ENCODE measurements at regions not wholly inside any gene's neighbourhood (a gene's known extent, or its start where the extent isn't known, plus 50 kb on each side); places are given as distances from the start of the nearest gene placed in this dataset.

DNA sequence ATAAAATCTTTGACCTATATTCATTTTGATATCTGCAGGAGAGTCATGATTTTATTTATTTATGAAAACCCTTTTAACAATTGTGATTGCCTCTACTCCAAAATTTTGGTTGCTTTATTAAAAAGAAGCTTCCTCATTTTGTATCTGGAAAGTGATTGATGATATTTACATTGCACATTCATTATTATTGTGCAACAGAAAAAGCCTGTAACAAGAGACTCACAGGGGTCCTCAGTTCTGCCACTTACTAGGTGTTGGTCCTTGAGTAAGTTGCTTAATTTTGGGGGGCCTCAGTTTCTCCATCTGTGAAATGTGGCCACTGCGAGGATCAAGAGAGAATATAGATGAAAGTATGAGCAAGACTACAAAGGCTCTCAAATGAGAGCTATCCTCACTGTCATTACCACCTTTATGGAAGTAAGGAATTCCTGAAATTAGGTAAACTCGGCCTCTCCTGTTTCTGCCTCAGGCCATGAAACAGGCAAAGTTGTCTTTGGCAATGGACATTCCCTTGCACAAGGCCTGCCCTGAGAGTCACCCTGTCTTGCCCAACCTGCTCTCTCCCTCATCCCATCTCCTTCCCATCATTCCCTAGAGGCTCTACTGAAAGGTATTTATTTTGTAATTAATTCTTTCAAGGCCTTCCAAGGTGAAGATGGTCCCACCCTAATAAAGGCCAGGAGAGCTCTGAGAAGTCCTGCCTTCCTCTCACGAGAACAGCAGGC is 66.1 kb upstream of the ABLIM1 start:
- Mint-ChIP-seq H3K9me3 (peaks cover 14% of the 10 kb centered on the region), H3K27ac (no peak overlapping the region), H3K4me1 (peaks cover 16% of the 10 kb centered on the region), H3K4me3 (no peak overlapping the region), H3K36me3 (no peaks in the 10 kb centered on the region), H3K27me3 (ENCODE audit: low read depth) (no peaks in the 10 kb centered on the region)
- POLR2A ChIA-PET: no interaction called here
- CTCF ChIA-PET: no interaction called here
- no peak for ATAC-seq
- DNase-seq (ENCODE audit: low spot score): no peak
- TF ChIP-seq, protein P1, sequence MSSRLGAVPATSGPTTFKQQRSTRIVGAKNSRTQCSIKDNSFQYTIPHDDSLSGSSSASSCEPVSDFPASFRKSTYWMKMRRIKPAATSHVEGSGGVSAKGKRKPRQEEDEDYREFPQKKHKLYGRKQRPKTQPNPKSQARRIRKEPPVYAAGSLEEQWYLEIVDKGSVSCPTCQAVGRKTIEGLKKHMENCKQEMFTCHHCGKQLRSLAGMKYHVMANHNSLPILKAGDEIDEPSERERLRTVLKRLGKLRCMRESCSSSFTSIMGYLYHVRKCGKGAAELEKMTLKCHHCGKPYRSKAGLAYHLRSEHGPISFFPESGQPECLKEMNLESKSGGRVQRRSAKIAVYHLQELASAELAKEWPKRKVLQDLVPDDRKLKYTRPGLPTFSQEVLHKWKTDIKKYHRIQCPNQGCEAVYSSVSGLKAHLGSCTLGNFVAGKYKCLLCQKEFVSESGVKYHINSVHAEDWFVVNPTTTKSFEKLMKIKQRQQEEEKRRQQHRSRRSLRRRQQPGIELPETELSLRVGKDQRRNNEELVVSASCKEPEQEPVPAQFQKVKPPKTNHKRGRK (CRISPR knock-in tag; IDR thresholded peaks at IDR 0.05; ENCODE audit: borderline replicate concordance): no peak
- TF ChIP-seq, protein P2, sequence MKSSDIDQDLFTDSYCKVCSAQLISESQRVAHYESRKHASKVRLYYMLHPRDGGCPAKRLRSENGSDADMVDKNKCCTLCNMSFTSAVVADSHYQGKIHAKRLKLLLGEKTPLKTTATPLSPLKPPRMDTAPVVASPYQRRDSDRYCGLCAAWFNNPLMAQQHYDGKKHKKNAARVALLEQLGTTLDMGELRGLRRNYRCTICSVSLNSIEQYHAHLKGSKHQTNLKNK (CRISPR knock-in tag; IDR thresholded peaks at IDR 0.05): no peak
- no peak for TF ChIP-seq NR1H2 (CRISPR knock-in tag; IDR thresholded peaks at IDR 0.05)
- TF ChIP-seq ZNF416 (CRISPR knock-in tag; IDR thresholded peaks at IDR 0.05): no peak
- no peak for TF ChIP-seq ZNF423 (CRISPR knock-in tag; IDR thresholded peaks at IDR 0.05)
- TF ChIP-seq GABPB1 (CRISPR knock-in tag; IDR thresholded peaks at IDR 0.05): no peak
- TF ChIP-seq, protein P3, sequence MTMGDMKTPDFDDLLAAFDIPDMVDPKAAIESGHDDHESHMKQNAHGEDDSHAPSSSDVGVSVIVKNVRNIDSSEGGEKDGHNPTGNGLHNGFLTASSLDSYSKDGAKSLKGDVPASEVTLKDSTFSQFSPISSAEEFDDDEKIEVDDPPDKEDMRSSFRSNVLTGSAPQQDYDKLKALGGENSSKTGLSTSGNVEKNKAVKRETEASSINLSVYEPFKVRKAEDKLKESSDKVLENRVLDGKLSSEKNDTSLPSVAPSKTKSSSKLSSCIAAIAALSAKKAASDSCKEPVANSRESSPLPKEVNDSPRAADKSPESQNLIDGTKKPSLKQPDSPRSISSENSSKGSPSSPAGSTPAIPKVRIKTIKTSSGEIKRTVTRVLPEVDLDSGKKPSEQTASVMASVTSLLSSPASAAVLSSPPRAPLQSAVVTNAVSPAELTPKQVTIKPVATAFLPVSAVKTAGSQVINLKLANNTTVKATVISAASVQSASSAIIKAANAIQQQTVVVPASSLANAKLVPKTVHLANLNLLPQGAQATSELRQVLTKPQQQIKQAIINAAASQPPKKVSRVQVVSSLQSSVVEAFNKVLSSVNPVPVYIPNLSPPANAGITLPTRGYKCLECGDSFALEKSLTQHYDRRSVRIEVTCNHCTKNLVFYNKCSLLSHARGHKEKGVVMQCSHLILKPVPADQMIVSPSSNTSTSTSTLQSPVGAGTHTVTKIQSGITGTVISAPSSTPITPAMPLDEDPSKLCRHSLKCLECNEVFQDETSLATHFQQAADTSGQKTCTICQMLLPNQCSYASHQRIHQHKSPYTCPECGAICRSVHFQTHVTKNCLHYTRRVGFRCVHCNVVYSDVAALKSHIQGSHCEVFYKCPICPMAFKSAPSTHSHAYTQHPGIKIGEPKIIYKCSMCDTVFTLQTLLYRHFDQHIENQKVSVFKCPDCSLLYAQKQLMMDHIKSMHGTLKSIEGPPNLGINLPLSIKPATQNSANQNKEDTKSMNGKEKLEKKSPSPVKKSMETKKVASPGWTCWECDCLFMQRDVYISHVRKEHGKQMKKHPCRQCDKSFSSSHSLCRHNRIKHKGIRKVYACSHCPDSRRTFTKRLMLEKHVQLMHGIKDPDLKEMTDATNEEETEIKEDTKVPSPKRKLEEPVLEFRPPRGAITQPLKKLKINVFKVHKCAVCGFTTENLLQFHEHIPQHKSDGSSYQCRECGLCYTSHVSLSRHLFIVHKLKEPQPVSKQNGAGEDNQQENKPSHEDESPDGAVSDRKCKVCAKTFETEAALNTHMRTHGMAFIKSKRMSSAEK (CRISPR knock-in tag; IDR thresholded peaks at IDR 0.05; ENCODE audit: borderline replicate concordance): no peak
- no peak for TF ChIP-seq TEAD1 (CRISPR knock-in tag; IDR thresholded peaks at IDR 0.05)
- TF ChIP-seq, protein P4, sequence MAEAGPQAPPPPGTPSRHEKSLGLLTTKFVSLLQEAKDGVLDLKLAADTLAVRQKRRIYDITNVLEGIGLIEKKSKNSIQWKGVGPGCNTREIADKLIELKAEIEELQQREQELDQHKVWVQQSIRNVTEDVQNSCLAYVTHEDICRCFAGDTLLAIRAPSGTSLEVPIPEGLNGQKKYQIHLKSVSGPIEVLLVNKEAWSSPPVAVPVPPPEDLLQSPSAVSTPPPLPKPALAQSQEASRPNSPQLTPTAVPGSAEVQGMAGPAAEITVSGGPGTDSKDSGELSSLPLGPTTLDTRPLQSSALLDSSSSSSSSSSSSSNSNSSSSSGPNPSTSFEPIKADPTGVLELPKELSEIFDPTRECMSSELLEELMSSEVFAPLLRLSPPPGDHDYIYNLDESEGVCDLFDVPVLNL (CRISPR knock-in tag; IDR thresholded peaks at IDR 0.05; ENCODE audit: borderline replicate concordance, low read depth): no peak
- no peak for TF ChIP-seq ZNF232 (CRISPR knock-in tag; IDR thresholded peaks at IDR 0.05)
- TF ChIP-seq, protein P5, sequence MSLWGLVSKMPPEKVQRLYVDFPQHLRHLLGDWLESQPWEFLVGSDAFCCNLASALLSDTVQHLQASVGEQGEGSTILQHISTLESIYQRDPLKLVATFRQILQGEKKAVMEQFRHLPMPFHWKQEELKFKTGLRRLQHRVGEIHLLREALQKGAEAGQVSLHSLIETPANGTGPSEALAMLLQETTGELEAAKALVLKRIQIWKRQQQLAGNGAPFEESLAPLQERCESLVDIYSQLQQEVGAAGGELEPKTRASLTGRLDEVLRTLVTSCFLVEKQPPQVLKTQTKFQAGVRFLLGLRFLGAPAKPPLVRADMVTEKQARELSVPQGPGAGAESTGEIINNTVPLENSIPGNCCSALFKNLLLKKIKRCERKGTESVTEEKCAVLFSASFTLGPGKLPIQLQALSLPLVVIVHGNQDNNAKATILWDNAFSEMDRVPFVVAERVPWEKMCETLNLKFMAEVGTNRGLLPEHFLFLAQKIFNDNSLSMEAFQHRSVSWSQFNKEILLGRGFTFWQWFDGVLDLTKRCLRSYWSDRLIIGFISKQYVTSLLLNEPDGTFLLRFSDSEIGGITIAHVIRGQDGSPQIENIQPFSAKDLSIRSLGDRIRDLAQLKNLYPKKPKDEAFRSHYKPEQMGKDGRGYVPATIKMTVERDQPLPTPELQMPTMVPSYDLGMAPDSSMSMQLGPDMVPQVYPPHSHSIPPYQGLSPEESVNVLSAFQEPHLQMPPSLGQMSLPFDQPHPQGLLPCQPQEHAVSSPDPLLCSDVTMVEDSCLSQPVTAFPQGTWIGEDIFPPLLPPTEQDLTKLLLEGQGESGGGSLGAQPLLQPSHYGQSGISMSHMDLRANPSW (CRISPR knock-in tag; conservative IDR thresholded peaks at IDR 0.05; ENCODE audit: low read depth): no peak
- no peak for TF ChIP-seq ATF1 (CRISPR knock-in tag; IDR thresholded peaks at IDR 0.05)
- no peak for TF ChIP-seq TCF7 (CRISPR knock-in tag; IDR thresholded peaks at IDR 0.05; ENCODE audit: low read depth)
- TF ChIP-seq TEAD4 (CRISPR knock-in tag; IDR thresholded peaks at IDR 0.05): no peak
- TF ChIP-seq, protein P6, sequence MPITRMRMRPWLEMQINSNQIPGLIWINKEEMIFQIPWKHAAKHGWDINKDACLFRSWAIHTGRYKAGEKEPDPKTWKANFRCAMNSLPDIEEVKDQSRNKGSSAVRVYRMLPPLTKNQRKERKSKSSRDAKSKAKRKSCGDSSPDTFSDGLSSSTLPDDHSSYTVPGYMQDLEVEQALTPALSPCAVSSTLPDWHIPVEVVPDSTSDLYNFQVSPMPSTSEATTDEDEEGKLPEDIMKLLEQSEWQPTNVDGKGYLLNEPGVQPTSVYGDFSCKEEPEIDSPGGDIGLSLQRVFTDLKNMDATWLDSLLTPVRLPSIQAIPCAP (CRISPR knock-in tag; IDR thresholded peaks at IDR 0.05): no peak
- no peak for TF ChIP-seq ESRRA (CRISPR knock-in tag; IDR thresholded peaks at IDR 0.05; ENCODE audit: borderline replicate concordance)
- TF ChIP-seq, protein P7, sequence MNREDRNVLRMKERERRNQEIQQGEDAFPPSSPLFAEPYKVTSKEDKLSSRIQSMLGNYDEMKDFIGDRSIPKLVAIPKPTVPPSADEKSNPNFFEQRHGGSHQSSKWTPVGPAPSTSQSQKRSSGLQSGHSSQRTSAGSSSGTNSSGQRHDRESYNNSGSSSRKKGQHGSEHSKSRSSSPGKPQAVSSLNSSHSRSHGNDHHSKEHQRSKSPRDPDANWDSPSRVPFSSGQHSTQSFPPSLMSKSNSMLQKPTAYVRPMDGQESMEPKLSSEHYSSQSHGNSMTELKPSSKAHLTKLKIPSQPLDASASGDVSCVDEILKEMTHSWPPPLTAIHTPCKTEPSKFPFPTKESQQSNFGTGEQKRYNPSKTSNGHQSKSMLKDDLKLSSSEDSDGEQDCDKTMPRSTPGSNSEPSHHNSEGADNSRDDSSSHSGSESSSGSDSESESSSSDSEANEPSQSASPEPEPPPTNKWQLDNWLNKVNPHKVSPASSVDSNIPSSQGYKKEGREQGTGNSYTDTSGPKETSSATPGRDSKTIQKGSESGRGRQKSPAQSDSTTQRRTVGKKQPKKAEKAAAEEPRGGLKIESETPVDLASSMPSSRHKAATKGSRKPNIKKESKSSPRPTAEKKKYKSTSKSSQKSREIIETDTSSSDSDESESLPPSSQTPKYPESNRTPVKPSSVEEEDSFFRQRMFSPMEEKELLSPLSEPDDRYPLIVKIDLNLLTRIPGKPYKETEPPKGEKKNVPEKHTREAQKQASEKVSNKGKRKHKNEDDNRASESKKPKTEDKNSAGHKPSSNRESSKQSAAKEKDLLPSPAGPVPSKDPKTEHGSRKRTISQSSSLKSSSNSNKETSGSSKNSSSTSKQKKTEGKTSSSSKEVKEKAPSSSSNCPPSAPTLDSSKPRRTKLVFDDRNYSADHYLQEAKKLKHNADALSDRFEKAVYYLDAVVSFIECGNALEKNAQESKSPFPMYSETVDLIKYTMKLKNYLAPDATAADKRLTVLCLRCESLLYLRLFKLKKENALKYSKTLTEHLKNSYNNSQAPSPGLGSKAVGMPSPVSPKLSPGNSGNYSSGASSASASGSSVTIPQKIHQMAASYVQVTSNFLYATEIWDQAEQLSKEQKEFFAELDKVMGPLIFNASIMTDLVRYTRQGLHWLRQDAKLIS (CRISPR knock-in tag; IDR thresholded peaks at IDR 0.05; ENCODE audit: borderline replicate concordance): no peak
- TF ChIP-seq RELA (CRISPR knock-in tag; IDR thresholded peaks at IDR 0.05; ENCODE audit: borderline replicate concordance): no peak
- TF ChIP-seq ELF4 (CRISPR knock-in tag; IDR thresholded peaks at IDR 0.05; ENCODE audit: low read depth): no peak
- TF ChIP-seq NR2C2 (CRISPR knock-in tag; IDR thresholded peaks at IDR 0.05): no peak

All from WTC11 (cell line).